ENCODE measurements at regions not wholly inside any gene's neighbourhood (a gene's known extent, or its start where the extent isn't known, plus 50 kb on each side); places are given as distances from the start of the nearest gene placed in this dataset.

GRCh38 chr1:18049228-18049627 is 58.4 kb upstream of the IGSF21 start (continued):
- TF ChIP-seq FOSL1 (IDR thresholded peaks at IDR 0.05; ENCODE audit: low read depth) (no peak), EGR1 (IDR thresholded peaks at IDR 0.05; ENCODE audit: low read depth) (no peak), POLR2A (IDR thresholded peaks at IDR 0.05; ENCODE audit: borderline replicate concordance, extremely low read depth, insufficient read depth, insufficient read length) (no peak), CBX3 (IDR thresholded peaks at IDR 0.05; ENCODE audit: low read depth) (no peak), POLR2AphosphoS5 (IDR thresholded peaks at IDR 0.05; ENCODE audit: low read depth, low read length) (no peak), ZFX (IDR thresholded peaks at IDR 0.05) (no peak), JUND (IDR thresholded peaks at IDR 0.05) (no peak), ELF1 (IDR thresholded peaks at IDR 0.05; ENCODE audit: borderline replicate concordance, low read depth) (no peak), YY1 (IDR thresholded peaks at IDR 0.05; ENCODE audit: extremely low read depth, insufficient replicate concordance, low read depth, low read length) (no peak), SP1 (IDR thresholded peaks at IDR 0.05; ENCODE audit: low read depth) (no peak), CEBPB (IDR thresholded peaks at IDR 0.05; ENCODE audit: low read depth) (no peak), EZH2phosphoT487 (IDR thresholded peaks at IDR 0.05; ENCODE audit: borderline replicate concordance) (no peak), SRF (IDR thresholded peaks at IDR 0.05; ENCODE audit: low read depth) (no peak)
- TF ChIP-seq, protein P1, sequence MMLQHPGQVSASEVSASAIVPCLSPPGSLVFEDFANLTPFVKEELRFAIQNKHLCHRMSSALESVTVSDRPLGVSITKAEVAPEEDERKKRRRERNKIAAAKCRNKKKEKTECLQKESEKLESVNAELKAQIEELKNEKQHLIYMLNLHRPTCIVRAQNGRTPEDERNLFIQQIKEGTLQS (IDR thresholded peaks at IDR 0.05) = no peak

- Histone ChIP-seq H3K4me2 (ENCODE audit: low read length) (no peak overlapping the region), H3K9me3 (ENCODE audit: control insufficient read depth in 1 of 2, insufficient read depth in 1 of 2, low read depth in 1 of 2, low read length in 2 of 2) (no peaks in the 10 kb centered on the region), H3K9me2 (ENCODE audit: insufficient read depth) (no peaks in the 10 kb centered on the region), H3K4me3 (replicated peaks in 1 of 2; ENCODE audit: low read depth in 1 of 2, low read length in 2 of 2) (no peak overlapping the region), H3K4me1 (ENCODE audit: control insufficient read depth in 1 of 2, insufficient read depth in 2 of 2, low read length in 2 of 2) (no peaks in the 10 kb centered on the region), H3K27me3 (ENCODE audit: insufficient read depth, low read length) (peaks cover 62% of the 10 kb centered on the region), H2AFZ (ENCODE audit: low read depth, low read length, poor library complexity, severe bottlenecking) (no peak overlapping the region), H3K27ac (ENCODE audit: low read depth, low read length) (no peak overlapping the region), H3K9ac (ENCODE audit: low read length) (no peak overlapping the region), H3K36me3 (ENCODE audit: control insufficient read depth in 1 of 2, insufficient read depth in 2 of 2, low read length in 2 of 2) (no peaks in the 10 kb centered on the region), H3K79me2 (ENCODE audit: insufficient read depth, low read length) (no peaks in the 10 kb centered on the region), H4K20me1 (ENCODE audit: insufficient read depth) (no peaks in the 10 kb centered on the region)
- POLR2A ChIA-PET = no interaction called here
- BruUV-seq (replicated peaks) = no TSS peak
- RAD21 ChIA-PET (ENCODE audit: low non-redundant PET in 1 of 2, low total read pairs in 2 of 2, uncharacterized antibody in 2 of 2, unreplicated experiment in 2 of 2) = no interaction called here
- DNase-seq (ENCODE audit: low read depth, low spot score) = no peak
- CTCF ChIA-PET = no interaction called here
- no peak for ATAC-seq
- intact Hi-C loops (cut with micrococcal nuclease) = no loop called here
- TF ChIP-seq SRF (IDR thresholded peaks at IDR 0.05; ENCODE audit: low read depth) (no peak), ZFX (IDR thresholded peaks at IDR 0.05) (no peak), JUND (IDR thresholded peaks at IDR 0.05) (no peak), ELF1 (IDR thresholded peaks at IDR 0.05; ENCODE audit: borderline replicate concordance, low read depth) (no peak), CEBPB (IDR thresholded peaks at IDR 0.05; ENCODE audit: low read depth) (no peak), SIN3A (IDR thresholded peaks at IDR 0.05; ENCODE audit: low read depth) (no peak), POLR2A (IDR thresholded peaks at IDR 0.05; ENCODE audit: borderline replicate concordance, extremely low read depth, insufficient read depth, insufficient read length) (no peak), POLR2AphosphoS5 (IDR thresholded peaks at IDR 0.05; ENCODE audit: low read depth, low read length) (no peak), MAX (IDR thresholded peaks at IDR 0.05) (no peak), EZH2 (IDR thresholded peaks at IDR 0.05) (no peak)
- TF ChIP-seq, protein P2, sequence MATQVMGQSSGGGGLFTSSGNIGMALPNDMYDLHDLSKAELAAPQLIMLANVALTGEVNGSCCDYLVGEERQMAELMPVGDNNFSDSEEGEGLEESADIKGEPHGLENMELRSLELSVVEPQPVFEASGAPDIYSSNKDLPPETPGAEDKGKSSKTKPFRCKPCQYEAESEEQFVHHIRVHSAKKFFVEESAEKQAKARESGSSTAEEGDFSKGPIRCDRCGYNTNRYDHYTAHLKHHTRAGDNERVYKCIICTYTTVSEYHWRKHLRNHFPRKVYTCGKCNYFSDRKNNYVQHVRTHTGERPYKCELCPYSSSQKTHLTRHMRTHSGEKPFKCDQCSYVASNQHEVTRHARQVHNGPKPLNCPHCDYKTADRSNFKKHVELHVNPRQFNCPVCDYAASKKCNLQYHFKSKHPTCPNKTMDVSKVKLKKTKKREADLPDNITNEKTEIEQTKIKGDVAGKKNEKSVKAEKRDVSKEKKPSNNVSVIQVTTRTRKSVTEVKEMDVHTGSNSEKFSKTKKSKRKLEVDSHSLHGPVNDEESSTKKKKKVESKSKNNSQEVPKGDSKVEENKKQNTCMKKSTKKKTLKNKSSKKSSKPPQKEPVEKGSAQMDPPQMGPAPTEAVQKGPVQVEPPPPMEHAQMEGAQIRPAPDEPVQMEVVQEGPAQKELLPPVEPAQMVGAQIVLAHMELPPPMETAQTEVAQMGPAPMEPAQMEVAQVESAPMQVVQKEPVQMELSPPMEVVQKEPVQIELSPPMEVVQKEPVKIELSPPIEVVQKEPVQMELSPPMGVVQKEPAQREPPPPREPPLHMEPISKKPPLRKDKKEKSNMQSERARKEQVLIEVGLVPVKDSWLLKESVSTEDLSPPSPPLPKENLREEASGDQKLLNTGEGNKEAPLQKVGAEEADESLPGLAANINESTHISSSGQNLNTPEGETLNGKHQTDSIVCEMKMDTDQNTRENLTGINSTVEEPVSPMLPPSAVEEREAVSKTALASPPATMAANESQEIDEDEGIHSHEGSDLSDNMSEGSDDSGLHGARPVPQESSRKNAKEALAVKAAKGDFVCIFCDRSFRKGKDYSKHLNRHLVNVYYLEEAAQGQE (IDR thresholded peaks at IDR 0.05; ENCODE audit: low read depth) = no peak
- TF ChIP-seq, protein P3, sequence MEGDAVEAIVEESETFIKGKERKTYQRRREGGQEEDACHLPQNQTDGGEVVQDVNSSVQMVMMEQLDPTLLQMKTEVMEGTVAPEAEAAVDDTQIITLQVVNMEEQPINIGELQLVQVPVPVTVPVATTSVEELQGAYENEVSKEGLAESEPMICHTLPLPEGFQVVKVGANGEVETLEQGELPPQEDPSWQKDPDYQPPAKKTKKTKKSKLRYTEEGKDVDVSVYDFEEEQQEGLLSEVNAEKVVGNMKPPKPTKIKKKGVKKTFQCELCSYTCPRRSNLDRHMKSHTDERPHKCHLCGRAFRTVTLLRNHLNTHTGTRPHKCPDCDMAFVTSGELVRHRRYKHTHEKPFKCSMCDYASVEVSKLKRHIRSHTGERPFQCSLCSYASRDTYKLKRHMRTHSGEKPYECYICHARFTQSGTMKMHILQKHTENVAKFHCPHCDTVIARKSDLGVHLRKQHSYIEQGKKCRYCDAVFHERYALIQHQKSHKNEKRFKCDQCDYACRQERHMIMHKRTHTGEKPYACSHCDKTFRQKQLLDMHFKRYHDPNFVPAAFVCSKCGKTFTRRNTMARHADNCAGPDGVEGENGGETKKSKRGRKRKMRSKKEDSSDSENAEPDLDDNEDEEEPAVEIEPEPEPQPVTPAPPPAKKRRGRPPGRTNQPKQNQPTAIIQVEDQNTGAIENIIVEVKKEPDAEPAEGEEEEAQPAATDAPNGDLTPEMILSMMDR (IDR thresholded peaks at IDR 0.05 in 2 of 3, conservative IDR thresholded peaks at IDR 0.05 in 1 of 3; ENCODE audit: borderline replicate concordance in 1 of 3, insufficient read depth in 1 of 3, low read depth in 2 of 3, low read length in 2 of 3) = no peak
- TF ChIP-seq, protein P4, sequence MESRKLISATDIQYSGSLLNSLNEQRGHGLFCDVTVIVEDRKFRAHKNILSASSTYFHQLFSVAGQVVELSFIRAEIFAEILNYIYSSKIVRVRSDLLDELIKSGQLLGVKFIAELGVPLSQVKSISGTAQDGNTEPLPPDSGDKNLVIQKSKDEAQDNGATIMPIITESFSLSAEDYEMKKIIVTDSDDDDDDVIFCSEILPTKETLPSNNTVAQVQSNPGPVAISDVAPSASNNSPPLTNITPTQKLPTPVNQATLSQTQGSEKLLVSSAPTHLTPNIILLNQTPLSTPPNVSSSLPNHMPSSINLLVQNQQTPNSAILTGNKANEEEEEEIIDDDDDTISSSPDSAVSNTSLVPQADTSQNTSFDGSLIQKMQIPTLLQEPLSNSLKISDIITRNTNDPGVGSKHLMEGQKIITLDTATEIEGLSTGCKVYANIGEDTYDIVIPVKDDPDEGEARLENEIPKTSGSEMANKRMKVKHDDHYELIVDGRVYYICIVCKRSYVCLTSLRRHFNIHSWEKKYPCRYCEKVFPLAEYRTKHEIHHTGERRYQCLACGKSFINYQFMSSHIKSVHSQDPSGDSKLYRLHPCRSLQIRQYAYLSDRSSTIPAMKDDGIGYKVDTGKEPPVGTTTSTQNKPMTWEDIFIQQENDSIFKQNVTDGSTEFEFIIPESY (IDR thresholded peaks at IDR 0.05; ENCODE audit: extremely low read depth, insufficient replicate concordance, low read length) = no peak
Measured at GRCh38 chr1:18052671-18053070, 54.9 kb upstream of the IGSF21 start.

All from HCT116 (cell line).